ENCODE measurements at regions not wholly inside any gene's neighbourhood (a gene's known extent, or its start where the extent isn't known, plus 50 kb on each side); places are given as distances from the start of the nearest gene placed in this dataset.

DNA sequence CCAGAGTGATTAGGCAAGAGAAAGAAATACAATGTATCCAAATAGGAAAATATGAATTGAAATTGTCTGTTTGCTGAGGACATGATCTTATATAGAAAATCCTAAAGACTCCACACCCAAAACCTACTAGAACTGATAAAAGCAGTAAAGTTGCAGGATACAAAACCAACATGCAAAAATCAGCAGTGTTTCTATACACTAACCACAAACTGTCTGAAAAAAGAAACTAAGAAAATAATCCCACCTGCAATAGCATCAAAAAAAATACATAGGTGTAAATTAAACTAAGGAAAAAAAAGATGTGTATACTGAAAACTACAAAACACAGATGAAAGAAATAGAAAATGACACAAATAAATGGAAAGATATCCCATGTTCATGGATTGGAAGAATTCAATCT, 203.6 kb upstream of the SETMAR start:
- in situ Hi-C loops (cut with MboI; ENCODE audit: low sequenced_read_pairs) = no loop called here

More for the DNA sequence above, 203.6 kb upstream of the SETMAR start:
- Histone ChIP-seq H3K36me3 (ENCODE audit: control insufficient read depth, insufficient read depth, low read length) (no peaks in the 10 kb centered on the region), H2BK120ac (ENCODE audit: low read depth, low read length) (no peak overlapping the region), H3K14ac (replicated peaks; ENCODE audit: low read depth, low read length) (no peak overlapping the region), H3K4ac (ENCODE audit: low read depth, low read length) (no peak overlapping the region), H3K18ac (ENCODE audit: low read depth, low read length) (no peak overlapping the region), H3K4me2 (ENCODE audit: low read depth, low read length) (no peak overlapping the region), H2AFZ (replicated peaks; ENCODE audit: low read length, poor library complexity) (no peak overlapping the region), H3K9ac (ENCODE audit: low read depth, low read length) (no peak overlapping the region), H2AK5ac (ENCODE audit: low read depth, low read length) (no peak overlapping the region), H2BK15ac (ENCODE audit: low read depth, low read length) (no peak overlapping the region), H4K8ac (ENCODE audit: low read depth in 2 of 2, low read length in 2 of 2) (no peak overlapping the region), H4K5ac (ENCODE audit: low read depth, low read length) (no peak overlapping the region), H3K79me1 (ENCODE audit: low read depth in 1 of 2, low read length in 2 of 2) (no peaks in the 10 kb centered on the region), H3K9me3 (ENCODE audit: control insufficient read depth, insufficient read depth, low read length) (peaks cover 9% of the 10 kb centered on the region; the same call in 1 of the 2 replicates), H3K27ac (ENCODE audit: insufficient read depth, low read length) (no peak overlapping the region), H3K56ac (ENCODE audit: extremely low read depth, insufficient read depth, low read length) (no peak overlapping the region), H2AK9ac (replicated peaks; ENCODE audit: low read depth, low read length, poor library complexity) (no peak overlapping the region), H2BK20ac (ENCODE audit: low read depth, low read length) (no peak overlapping the region), H2BK5ac (ENCODE audit: low read depth, low read length, poor library complexity, severe bottlenecking) (no peak overlapping the region), H3K9me1 (ENCODE audit: insufficient read depth, low read length) (no peaks in the 10 kb centered on the region), H3K23ac (ENCODE audit: low read depth, low read length) (no peak overlapping the region), H3K4me3 (ENCODE audit: insufficient read depth, low read depth, low read length) (no peak overlapping the region), H3K4me1 (ENCODE audit: control insufficient read depth, insufficient read depth, low read length) (no peaks in the 10 kb centered on the region), H4K91ac (ENCODE audit: insufficient read depth, low read depth, low read length) (no peak overlapping the region), H3K27me3 (ENCODE audit: control insufficient read depth, insufficient read depth, low read length) (no peaks in the 10 kb centered on the region), H4K20me1 (ENCODE audit: insufficient read depth, low read length) (no peaks in the 10 kb centered on the region)
- CTCF ChIA-PET = no interaction called here
- POLR2A ChIA-PET (ENCODE audit: unreplicated experiment) = no interaction called here
- no TSS peak for BruUV-seq (replicated peaks)
- intact Hi-C loops (cut with micrococcal nuclease) (no loop called here), dilution Hi-C loops (cut with HindIII; ENCODE audit: low sequenced_read_pairs, unreplicated experiment) (no loop called here)
- ATAC-seq (ENCODE audit: low read depth) (no peak), DNase-seq (no peak)
- TF ChIP-seq CEBPB (IDR thresholded peaks at IDR 0.05; ENCODE audit: low read depth, low read length) = no peak
- no peak for TF ChIP-seq RFX5 (IDR thresholded peaks at IDR 0.05; ENCODE audit: low read depth, low read length)
- TF ChIP-seq MAZ (IDR thresholded peaks at IDR 0.05; ENCODE audit: borderline replicate concordance, low read depth, low read length) = no peak
- no peak for TF ChIP-seq BHLHE40 (IDR thresholded peaks at IDR 0.05; ENCODE audit: low read depth, low read length)
- TF ChIP-seq, protein P1, sequence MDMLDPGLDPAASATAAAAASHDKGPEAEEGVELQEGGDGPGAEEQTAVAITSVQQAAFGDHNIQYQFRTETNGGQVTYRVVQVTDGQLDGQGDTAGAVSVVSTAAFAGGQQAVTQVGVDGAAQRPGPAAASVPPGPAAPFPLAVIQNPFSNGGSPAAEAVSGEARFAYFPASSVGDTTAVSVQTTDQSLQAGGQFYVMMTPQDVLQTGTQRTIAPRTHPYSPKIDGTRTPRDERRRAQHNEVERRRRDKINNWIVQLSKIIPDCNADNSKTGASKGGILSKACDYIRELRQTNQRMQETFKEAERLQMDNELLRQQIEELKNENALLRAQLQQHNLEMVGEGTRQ (IDR thresholded peaks at IDR 0.05; ENCODE audit: low read depth, low read length) = no peak
- TF ChIP-seq SMC3 (IDR thresholded peaks at IDR 0.05; ENCODE audit: low read depth, low read length) = no peak
- TF ChIP-seq, protein P2, sequence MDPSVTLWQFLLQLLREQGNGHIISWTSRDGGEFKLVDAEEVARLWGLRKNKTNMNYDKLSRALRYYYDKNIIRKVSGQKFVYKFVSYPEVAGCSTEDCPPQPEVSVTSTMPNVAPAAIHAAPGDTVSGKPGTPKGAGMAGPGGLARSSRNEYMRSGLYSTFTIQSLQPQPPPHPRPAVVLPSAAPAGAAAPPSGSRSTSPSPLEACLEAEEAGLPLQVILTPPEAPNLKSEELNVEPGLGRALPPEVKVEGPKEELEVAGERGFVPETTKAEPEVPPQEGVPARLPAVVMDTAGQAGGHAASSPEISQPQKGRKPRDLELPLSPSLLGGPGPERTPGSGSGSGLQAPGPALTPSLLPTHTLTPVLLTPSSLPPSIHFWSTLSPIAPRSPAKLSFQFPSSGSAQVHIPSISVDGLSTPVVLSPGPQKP (IDR thresholded peaks at IDR 0.05; ENCODE audit: borderline replicate concordance, low read depth, low read length) = no peak
- no peak for TF ChIP-seq RCOR1 (IDR thresholded peaks at IDR 0.05; ENCODE audit: insufficient replicate concordance, low read length)
- no peak for TF ChIP-seq MXI1 (IDR thresholded peaks at IDR 0.05; ENCODE audit: borderline replicate concordance, low read depth, low read length)
- TF ChIP-seq CTCF (conservative IDR thresholded peaks at IDR 0.05; ENCODE audit: low read depth, low read length) = no peak
- TF ChIP-seq MAFK (IDR thresholded peaks at IDR 0.05; ENCODE audit: low read depth, low read length) = no peak
- no peak for TF ChIP-seq NFE2L2 (IDR thresholded peaks at IDR 0.05; ENCODE audit: low read depth, low read length)

All from IMR-90 (cell line).